Tibial nerve (tissue), 4 donors: ENCODE measurements at regions not wholly inside any gene's neighbourhood (a gene's known extent, or its start where the extent isn't known, plus 50 kb on each side); places are given as distances from the start of the nearest gene placed in this dataset.

Source experiments
- DNase-seq, 2 donors: peaks; one replicate each; pipeline ENCODE4 v3.0.0-alpha.2; 2019; ENCODE audit warnings: low spot score in 2 of 2
- H3K27ac ChIP-seq, 4 donors: fragments of 200-600 bp; sonication (generic) in 3 of 4; one replicate each; pipeline ENCODE4 v1.5.1; 2017 to 2019; ENCODE audit warnings: mild to moderate bottlenecking in 1 of 4
- H3K27me3 ChIP-seq, 2 donors: fragments of 200-600 bp; sonication (generic) in 1 of 2; one replicate each; pipeline versions ENCODE4 v1.5.1 to v1.6.0; 2017 to 2019
- H3K36me3 ChIP-seq, 3 donors: fragments of 200-600 bp; sonication (generic); one replicate each; pipeline ENCODE4 v1.5.1; 2018 to 2019
- H3K4me1 ChIP-seq, 4 donors: fragments of 200-600 bp; sonication (generic) in 3 of 4; one replicate each; pipeline ENCODE4 v1.5.1; 2017 to 2019
- H3K4me3 ChIP-seq, 4 donors: fragments of 200-600 bp; sonication (generic) in 3 of 4; one replicate each; pipeline ENCODE4 v1.5.1; 2017 to 2019; ENCODE audit warnings: mild to moderate bottlenecking in 1 of 4, moderate library complexity in 1 of 4
- H3K9me3 ChIP-seq, 4 donors: fragments of 200-600 bp; sonication (generic) in 3 of 4; one replicate each; pipeline ENCODE4 v1.5.1; 2017 to 2019
- EP300 ChIP-seq, 2 donors: sonication (generic); formaldehyde crosslinking; IDR thresholded peaks; one replicate each; pipeline ENCODE4 v1.6.1; 2017; ENCODE audit warnings: antibody characterized with exemption in 2 of 2, mild to moderate bottlenecking in 1 of 2
- POLR2A ChIP-seq, 2 donors: fragments of 450-650 bp; IDR thresholded peaks; one replicate each; pipeline ENCODE4 v1.6.1; 2017; ENCODE audit warnings: antibody characterized with exemption in 2 of 2, mild to moderate bottlenecking in 2 of 2, moderate library complexity in 2 of 2
- WGBS, 2 donors: methylation state at CpG; one replicate each; pipeline ENCODE4 v1.1.5; 2018; 5-methylcytosine and 5-hydroxymethylcytosine counted together
- TF ChIP-seq, protein P1 (sequence below), 5 experiments: fragments of 200-600 bp in 3 of 5; fragments of 450-650 bp in 2 of 5; sonication (generic) in 3 of 5; IDR thresholded peaks; one replicate each; pipeline ENCODE4 v1.5.1; 2016 to 2019; ENCODE audit warnings: antibody characterized with exemption in 5 of 5, mild to moderate bottlenecking in 3 of 5, moderate library complexity in 2 of 5

DNA sequence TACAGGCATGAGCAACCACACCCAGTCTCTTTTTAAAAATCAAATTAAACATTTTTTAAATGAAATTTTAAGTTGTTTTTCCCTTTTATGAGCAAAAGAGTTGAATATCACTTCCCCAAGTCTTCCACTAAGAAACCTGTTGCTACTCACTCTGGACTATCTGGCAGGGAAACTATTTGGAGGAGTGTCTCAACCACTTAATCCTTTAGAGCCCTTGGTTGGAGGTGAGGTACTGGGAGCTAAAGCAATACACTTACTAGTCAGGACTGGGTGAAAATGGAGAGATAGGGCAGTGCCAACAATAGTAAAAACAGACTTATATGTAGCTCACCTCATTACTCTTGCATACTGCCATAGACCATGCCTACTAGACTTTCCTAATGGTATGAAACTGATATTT, 135.5 kb downstream of the RND3 start:
- TF ChIP-seq, protein P1, sequence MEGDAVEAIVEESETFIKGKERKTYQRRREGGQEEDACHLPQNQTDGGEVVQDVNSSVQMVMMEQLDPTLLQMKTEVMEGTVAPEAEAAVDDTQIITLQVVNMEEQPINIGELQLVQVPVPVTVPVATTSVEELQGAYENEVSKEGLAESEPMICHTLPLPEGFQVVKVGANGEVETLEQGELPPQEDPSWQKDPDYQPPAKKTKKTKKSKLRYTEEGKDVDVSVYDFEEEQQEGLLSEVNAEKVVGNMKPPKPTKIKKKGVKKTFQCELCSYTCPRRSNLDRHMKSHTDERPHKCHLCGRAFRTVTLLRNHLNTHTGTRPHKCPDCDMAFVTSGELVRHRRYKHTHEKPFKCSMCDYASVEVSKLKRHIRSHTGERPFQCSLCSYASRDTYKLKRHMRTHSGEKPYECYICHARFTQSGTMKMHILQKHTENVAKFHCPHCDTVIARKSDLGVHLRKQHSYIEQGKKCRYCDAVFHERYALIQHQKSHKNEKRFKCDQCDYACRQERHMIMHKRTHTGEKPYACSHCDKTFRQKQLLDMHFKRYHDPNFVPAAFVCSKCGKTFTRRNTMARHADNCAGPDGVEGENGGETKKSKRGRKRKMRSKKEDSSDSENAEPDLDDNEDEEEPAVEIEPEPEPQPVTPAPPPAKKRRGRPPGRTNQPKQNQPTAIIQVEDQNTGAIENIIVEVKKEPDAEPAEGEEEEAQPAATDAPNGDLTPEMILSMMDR (IDR thresholded peaks at IDR 0.05): no peak
- no peak for TF ChIP-seq POLR2A (IDR thresholded peaks at IDR 0.05)
- no peak for TF ChIP-seq EP300 (IDR thresholded peaks at IDR 0.05)
- no peak for DNase-seq
- Histone ChIP-seq H3K27ac (no peak overlapping the region), H3K36me3 (no peaks in the 10 kb centered on the region), H3K27me3 (no peaks in the 10 kb centered on the region), H3K4me3 (no peak overlapping the region), H3K9me3 (no peaks in the 10 kb centered on the region), H3K4me1 (no peaks in the 10 kb centered on the region)

DNA sequence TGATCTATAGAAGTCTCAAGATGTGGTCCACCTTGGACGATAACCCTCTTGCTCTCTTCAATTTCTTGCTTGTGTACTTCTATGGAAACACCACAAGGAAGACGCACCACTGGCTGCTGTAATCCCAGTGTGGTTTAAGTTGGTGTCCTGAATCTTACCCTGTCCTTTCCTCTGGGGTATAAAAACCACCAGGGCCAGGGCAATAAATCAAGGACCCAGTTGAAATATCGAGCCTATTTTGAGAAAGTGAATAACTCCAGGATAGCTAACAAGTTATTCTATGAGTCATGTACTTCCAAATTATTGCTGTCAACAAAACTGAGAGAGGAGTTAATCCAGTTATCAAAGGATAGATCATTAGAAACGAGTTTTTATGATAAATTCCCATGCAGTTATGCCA, 137.0 kb downstream of the RND3 start:
- H3K36me3 ChIP-seq: no peaks in the 10 kb centered on the region
- H3K4me3 ChIP-seq: no peak overlapping the region
- no peak overlapping the region for H3K27ac ChIP-seq
- no peaks in the 10 kb centered on the region for H3K9me3 ChIP-seq
- DNase-seq: no peak
- WGBS, 2 donors: 72 to 84% methylated on average over 4 of the region's 4 CpGs
- no peaks in the 10 kb centered on the region for H3K4me1 ChIP-seq
- no peak for TF ChIP-seq EP300 (IDR thresholded peaks at IDR 0.05)
- no peak for TF ChIP-seq POLR2A (IDR thresholded peaks at IDR 0.05)
- TF ChIP-seq, protein P1 (IDR thresholded peaks at IDR 0.05): no peak
- H3K27me3 ChIP-seq: no peaks in the 10 kb centered on the region

DNA sequence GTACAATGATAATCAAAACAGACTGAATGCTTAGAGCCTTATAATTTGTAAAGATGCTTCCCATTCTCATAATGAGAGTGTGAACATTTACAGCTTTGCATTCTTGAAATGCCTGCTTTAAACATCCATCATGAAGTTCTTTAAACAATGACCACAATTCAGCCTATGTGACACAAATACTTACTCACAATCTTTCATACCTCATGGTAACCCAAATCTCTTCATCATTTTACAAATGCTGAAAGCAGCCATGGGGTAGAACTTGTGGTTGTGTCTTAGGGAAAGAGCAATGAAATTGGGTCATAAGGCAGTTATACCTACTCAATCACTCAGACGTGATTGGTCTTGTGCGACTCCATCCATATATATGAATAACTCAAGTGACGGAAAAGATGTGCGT, 140.7 kb downstream of the RND3 start:
- Histone ChIP-seq H3K4me3 (no peak overlapping the region), H3K9me3 (no peaks in the 10 kb centered on the region), H3K27me3 (no peaks in the 10 kb centered on the region), H3K4me1 (no peaks in the 10 kb centered on the region), H3K27ac (no peak overlapping the region), H3K36me3 (no peaks in the 10 kb centered on the region)
- 89 to 97% methylated on average over 4 of the region's 4 CpGs for WGBS, 2 donors
- DNase-seq: no peak
- no peak for TF ChIP-seq EP300 (IDR thresholded peaks at IDR 0.05)
- TF ChIP-seq, protein P1 (IDR thresholded peaks at IDR 0.05): no peak
- no peak for TF ChIP-seq POLR2A (IDR thresholded peaks at IDR 0.05)

DNA sequence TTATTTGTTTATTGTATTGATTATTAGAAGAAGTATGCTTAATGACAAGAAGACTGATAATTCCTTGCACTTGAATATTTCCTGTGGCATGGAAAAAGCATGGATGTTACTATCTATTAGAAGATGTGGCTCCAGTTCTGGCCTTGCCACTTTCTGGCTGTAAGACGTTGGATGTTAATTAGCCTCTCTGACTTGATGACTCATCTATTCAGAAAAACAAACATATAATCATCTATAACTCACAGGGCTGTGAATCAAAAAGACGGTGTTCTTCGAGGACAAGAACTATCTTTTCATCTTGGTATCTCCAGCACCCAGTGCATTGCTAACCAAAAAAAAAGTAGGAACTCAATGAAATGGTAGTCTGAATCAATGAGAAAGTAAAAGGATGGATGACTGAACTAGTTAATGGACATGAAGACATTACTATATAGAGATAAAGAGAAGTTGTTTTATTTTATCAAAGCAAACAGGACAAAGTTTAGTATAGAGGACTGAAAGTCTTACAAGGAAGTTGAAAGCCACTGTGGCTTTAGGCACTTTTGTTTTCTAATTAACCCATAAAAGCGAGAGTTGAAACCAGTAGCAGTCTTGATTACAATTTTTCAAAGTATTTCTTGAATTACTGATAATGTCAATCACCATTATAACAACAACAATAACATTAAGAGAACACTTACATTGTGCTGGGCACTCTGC, 145.3 kb downstream of the RND3 start:
- Histone ChIP-seq H3K4me1 (peaks cover 0 to 8% (median 0%) of the 10 kb centered on the region in 4 donors), H3K27me3 (no peaks in the 10 kb centered on the region), H3K9me3 (no peaks in the 10 kb centered on the region), H3K27ac (no peak overlapping the region), H3K36me3 (no peaks in the 10 kb centered on the region), H3K4me3 (no peak overlapping the region)
- WGBS, 2 donors: 77 to 82% methylated on average over 4 of the region's 4 CpGs
- TF ChIP-seq POLR2A (IDR thresholded peaks at IDR 0.05): no peak
- TF ChIP-seq, protein P1 (IDR thresholded peaks at IDR 0.05): no peak
- TF ChIP-seq EP300 (IDR thresholded peaks at IDR 0.05): no peak
- DNase-seq: no peak

DNA sequence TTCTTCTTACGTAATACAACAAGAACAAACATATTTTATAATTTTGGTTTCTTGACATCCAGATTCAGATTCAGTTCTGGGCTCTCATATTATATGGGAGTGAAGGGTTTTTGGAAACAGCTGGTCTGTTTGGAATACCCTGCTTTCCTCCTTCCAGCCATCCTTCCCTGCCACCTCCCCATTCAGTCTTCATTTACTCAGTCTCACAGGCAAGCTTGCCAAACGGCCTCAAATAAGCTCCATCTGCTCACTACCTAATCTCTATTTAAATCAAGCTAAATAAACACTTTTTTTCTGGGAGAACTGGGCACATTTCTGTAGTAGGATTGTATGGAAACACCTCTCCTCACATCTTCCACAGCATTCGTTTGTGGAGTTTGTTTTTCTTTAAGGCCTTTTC, 147.5 kb downstream of the RND3 start:
- Histone ChIP-seq H3K9me3 (no peaks in the 10 kb centered on the region), H3K4me1 (peaks cover 0 to 8% (median 0%) of the 10 kb centered on the region in 4 donors), H3K4me3 (no peak overlapping the region), H3K27ac (no peak overlapping the region), H3K27me3 (no peaks in the 10 kb centered on the region), H3K36me3 (no peaks in the 10 kb centered on the region)
- 63 to 64% methylated on average over 3 of the region's 3 CpGs for WGBS, 2 donors
- no peak for DNase-seq
- TF ChIP-seq EP300 (IDR thresholded peaks at IDR 0.05): no peak
- no peak for TF ChIP-seq POLR2A (IDR thresholded peaks at IDR 0.05)
- TF ChIP-seq, protein P1 (IDR thresholded peaks at IDR 0.05): no peak
